ENCODE measurements at regions not wholly inside any gene's neighbourhood (a gene's known extent, or its start where the extent isn't known, plus 50 kb on each side); places are given as distances from the start of the nearest gene placed in this dataset.

DNA sequence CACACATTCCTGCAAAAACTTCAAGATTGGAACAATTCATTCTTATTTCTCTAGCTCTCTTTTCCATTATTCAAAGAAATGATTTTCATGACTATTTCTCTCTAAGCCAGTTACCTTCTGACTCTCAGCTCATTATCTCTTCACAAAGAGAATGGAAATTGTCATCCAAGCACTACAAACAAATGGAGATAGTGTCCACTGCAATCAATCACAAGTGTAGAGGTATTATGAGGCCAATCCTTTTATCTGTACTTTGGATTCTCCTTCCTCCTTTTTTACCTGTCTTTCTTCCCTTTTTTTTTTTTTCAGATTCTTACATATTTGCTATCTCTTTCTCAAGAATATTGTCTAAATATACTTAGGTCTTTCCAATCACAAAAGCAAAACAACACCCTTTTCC lies 497.7 kb upstream of the MEF2C start:
- no peak for TF ChIP-seq POLR2A (IDR thresholded peaks at IDR 0.05)
- TF ChIP-seq, protein P1, sequence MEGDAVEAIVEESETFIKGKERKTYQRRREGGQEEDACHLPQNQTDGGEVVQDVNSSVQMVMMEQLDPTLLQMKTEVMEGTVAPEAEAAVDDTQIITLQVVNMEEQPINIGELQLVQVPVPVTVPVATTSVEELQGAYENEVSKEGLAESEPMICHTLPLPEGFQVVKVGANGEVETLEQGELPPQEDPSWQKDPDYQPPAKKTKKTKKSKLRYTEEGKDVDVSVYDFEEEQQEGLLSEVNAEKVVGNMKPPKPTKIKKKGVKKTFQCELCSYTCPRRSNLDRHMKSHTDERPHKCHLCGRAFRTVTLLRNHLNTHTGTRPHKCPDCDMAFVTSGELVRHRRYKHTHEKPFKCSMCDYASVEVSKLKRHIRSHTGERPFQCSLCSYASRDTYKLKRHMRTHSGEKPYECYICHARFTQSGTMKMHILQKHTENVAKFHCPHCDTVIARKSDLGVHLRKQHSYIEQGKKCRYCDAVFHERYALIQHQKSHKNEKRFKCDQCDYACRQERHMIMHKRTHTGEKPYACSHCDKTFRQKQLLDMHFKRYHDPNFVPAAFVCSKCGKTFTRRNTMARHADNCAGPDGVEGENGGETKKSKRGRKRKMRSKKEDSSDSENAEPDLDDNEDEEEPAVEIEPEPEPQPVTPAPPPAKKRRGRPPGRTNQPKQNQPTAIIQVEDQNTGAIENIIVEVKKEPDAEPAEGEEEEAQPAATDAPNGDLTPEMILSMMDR (IDR thresholded peaks at IDR 0.05) = no peak
- TF ChIP-seq POLR2AphosphoS5 (IDR thresholded peaks at IDR 0.05) = no peak
